CD4-positive, alpha-beta T cell treated with Interleukin-6 for 4 hours (primary cell): ENCODE measurements at regions not wholly inside any gene's neighbourhood (a gene's known extent, or its start where the extent isn't known, plus 50 kb on each side); places are given as distances from the start of the nearest gene placed in this dataset.
"Not testable (repeated sequence)": the region's sequence is repeated elsewhere in the genome, so short reads cannot be mapped to it uniquely, and the experiment has no call there.

ENCODE experiments used
- DNase-seq: peaks from one replicate; pipeline ENCODE4 v3.0.0-alpha.2; 2020; ENCODE audit warnings: mixed read lengths

- no peak for DNase-seq
Observed at GRCh38 chr9:75197561-75197960, 109.2 kb downstream of the OSTF1 start.

- DNase-seq = no peak
Observed at GRCh38 chr9:75198436-75198835, 110.1 kb downstream of the OSTF1 start.

- DNase-seq = no peak
Observed at GRCh38 chr9:75200892-75201470, 112.7 kb downstream of the OSTF1 start.

GRCh38 chr9:75201480-75202209 lies 113.3 kb downstream of the OSTF1 start:
- no peak for DNase-seq

DNA sequence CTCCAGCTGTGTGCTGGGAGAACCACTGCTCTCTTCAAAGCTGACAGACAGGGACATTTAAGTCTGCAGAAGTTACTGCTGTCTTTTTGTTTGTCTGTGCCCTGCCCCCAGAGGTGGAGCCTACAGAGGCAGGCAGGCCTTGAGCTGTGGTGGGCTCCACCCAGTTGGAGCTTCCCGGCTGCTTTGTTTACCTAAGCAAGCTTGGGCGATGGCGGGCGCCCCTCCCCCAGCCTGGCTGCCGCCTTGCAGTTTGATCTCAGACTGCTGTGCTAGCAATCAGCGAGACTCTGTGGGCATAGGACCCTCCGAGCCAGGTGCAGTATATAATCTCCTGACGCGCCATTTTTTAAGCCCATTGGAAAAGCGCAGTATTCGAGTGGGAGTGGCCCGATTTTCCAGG lies 119.7 kb downstream of the OSTF1 start:
- not testable (repeated sequence) for DNase-seq

- no peak for DNase-seq
Observed at GRCh38 chr9:75210215-75210614, 121.9 kb downstream of the OSTF1 start.

DNA sequence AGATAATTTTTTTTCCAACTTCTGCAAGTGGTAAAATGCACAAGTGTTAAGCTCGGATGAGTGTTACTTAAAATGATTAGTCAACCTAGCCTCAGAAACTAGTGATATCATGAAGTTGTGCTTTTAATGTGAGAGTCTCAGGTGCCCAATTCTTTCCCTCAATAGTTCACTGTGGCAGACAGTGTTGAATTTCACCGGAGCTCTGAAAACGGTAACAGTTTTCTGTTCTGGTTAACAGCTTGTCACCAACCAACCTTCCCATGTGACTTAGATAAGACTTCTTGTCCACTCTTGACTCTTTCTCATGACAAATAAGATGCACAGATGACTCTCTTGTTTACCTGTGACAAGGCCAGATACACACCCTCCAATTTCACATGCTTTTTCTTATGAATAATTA lies 125.5 kb downstream of the OSTF1 start:
- DNase-seq = no peak

DNA sequence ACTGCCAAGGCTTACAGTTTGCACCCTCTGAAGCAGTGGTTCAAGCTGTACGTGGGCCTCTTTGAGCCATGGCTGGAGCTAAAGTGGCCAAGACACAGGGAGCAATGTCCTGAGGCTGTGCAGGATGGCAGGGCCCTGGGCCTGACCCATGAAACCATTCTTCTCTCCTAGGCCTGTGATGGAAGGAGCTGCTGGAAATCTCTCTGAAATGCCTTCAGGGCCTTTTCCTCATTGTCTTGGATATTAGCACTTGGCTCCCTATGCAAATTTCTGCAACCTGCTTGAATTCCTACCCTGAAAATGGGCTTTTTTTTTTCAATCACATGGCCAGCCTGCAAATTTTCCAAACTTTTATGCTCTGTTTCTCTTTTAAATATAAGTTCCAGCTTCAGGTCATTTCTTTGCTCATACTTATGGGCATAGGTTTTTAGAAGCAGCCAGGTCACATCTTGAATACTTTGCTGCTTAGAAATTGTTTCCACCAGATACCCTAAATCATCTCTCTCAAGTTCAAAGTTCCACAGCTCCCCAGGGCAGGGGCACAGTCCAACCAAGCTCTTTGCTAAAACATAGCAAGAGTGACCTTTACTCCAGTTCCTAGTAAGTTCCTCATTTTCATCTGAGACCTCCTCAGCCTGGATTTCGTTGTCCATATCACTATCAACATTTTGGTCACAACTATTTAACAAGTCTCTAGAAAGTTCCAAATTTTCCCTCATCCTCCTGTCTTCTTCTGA lies 138.3 kb downstream of the OSTF1 start:
- no peak for DNase-seq

GRCh38 chr9:75228893-75229292 lies 140.6 kb downstream of the OSTF1 start:
- no peak for DNase-seq

DNA sequence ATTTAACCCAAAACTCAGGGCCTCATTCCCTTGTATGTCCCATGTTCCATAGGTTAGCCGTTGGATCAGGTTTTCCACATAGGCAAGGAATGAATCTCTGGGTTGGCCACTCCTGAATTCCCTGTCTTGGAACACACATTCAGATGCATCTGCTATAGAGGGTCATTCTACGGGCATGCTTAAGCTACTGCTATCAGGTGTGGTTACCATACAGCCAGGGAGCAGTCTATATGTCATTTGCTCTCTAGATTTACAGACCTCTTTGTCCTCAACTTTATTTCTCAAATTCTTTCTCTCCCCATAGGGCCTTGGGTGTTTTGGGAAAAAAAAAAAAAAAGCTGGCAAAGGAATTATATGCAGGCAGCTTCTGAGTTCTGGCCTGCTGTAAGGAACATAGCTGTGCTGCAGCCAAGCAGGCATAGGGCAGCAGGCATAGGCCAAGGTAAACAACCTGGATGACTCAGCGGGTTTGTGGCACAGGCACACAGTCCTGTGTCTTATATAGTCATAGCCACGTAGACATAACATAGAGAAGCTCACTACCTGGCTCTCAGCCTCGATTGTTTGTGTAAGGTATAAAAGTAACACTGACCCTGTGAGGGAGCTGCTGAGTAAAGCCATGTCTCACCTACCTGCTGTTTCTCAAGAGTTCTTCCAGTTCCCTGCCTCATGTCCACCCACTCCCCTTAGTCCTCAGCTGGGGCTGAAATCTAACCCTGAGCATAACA lies 141.5 kb downstream of the OSTF1 start:
- DNase-seq = no peak

- DNase-seq = no peak
Observed at GRCh38 chr9:75230469-75230868, 142.2 kb downstream of the OSTF1 start.

GRCh38 chr9:75231167-75231566 lies 142.9 kb downstream of the OSTF1 start:
- DNase-seq = no peak

- no peak for DNase-seq
Observed at GRCh38 chr9:75233011-75233410, 144.7 kb downstream of the OSTF1 start.

GRCh38 chr9:75235632-75236031 lies 147.3 kb downstream of the OSTF1 start:
- DNase-seq = no peak

GRCh38 chr9:75238311-75238976 lies 150.1 kb downstream of the OSTF1 start:
- DNase-seq = peak; percentile 53

- DNase-seq = no peak
Observed at GRCh38 chr9:75239176-75239575, 150.9 kb downstream of the OSTF1 start.

DNA sequence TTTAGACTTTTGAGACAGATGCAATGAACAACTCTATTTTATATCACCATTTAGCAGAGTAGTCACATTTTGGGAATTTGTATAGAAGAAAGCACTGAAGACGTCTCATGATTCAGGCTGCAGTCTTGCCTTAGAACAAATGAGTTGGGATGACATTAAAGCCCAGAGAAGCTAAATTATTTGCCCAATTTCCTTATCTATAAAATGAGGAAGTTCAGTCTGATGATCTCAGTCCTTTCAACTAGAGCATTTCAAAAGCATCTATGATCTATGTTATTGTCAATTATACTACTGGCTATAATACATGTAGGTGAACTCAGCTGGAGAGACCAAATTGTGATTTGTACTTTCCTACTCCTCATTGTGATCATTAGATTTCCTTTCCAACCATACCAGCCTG lies 154.1 kb downstream of the OSTF1 start:
- no peak for DNase-seq

DNA sequence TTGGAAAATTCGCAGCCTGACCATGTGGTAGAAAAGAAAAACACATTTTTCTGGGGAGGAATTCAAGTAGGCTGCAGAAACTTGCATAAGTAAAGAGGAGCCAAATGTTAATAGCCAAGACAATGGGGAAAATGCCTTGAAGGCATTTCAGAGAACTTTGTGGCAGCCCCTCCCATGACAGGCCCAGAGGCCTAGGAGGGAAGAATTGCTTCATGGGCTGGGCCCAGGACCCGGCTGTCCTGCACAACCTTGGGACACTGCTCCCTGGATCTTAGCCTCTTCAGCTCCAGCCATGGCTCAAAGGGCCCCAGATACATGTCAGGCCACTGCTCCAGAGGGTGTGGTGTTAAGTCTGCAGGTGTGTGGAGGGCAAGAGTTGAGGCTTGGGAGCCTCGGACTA lies 158.6 kb downstream of the OSTF1 start:
- DNase-seq = no peak

DNA sequence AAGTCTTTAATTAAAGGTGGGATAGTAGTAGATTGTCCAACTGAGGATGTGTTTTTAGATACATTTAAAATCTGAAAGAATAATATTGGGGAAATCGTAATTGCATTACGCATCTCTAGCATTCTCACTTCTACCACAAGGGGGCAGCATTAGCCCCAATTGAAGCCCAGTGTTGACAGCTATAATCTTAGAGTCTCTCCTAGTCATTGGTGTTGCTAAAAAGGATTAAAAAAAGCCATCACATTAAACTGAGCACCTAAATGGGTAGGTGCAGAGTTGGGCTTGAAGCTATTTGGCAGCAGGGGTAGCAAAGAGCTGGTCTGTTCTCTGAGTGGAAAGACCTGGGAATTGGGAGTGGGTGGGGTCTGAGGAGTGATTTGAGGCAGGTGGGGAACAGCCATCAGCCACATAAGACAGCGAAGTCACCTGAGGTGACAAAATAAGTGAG lies 177.2 kb downstream of the OSTF1 start:
- peak; percentile 47 for DNase-seq

- no peak for DNase-seq
Observed at GRCh38 chr9:75269197-75269596, 180.9 kb downstream of the OSTF1 start.

DNA sequence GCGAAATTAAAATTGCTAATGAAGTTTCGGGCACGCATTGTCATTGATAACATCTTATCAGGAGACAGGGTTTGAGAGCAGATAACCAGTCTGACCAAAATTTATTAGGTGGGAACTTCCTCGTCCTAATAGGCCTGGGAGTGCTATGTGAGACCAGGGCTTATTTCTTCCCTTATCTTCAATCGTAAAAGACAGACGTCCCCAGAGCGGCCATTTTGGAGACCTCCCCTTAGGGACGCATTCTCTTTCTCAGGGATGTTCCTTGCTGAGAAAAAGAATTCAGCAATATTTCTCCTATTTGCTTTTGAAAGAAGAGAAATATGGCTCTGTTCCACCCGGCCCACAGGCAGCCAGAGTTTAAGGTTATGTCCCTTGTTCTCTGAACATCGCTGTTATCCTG lies 184.7 kb downstream of the OSTF1 start:
- not testable (repeated sequence) for DNase-seq

DNA sequence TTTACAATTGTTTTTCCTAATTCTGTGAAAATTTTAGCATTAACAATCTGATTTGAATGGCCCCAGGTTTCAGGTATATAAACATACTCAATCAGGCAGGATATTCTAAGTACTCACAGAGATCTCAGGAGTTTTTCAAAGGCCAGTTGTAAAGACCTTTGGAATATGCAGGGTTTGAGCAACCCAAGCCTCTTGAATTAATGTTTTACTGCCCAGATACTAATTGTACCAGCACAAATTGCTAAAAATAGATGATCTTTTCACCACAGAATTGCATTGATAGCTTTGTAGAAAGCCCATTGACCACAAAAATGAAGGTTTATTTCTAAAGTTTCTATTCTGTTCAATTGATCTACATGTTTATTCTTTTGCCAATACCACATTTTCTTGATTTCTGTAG lies 186.5 kb downstream of the OSTF1 start:
- no peak for DNase-seq

DNA sequence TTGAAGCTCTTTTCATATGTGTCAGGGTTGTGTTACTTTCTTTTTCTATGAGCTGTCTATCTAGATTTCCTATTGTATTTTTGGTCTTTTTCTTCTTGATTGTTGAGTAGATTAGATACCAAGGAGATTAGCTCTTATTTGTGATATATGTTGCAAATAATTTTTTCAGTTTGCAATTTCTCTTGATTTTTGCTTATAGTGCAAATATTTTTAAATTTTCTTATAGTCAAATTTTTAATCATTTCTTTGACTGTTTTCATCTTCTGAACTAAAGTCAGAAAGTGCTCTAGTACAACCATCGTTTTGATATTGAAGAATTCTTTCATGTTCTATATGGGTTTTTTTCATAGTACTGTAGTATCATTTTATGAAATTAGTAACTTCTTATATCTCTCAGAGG lies 193.7 kb downstream of the OSTF1 start:
- no peak for DNase-seq
